ENCODE measurements at regions not wholly inside any gene's neighbourhood (a gene's known extent, or its start where the extent isn't known, plus 50 kb on each side); places are given as distances from the start of the nearest gene placed in this dataset.

DNA sequence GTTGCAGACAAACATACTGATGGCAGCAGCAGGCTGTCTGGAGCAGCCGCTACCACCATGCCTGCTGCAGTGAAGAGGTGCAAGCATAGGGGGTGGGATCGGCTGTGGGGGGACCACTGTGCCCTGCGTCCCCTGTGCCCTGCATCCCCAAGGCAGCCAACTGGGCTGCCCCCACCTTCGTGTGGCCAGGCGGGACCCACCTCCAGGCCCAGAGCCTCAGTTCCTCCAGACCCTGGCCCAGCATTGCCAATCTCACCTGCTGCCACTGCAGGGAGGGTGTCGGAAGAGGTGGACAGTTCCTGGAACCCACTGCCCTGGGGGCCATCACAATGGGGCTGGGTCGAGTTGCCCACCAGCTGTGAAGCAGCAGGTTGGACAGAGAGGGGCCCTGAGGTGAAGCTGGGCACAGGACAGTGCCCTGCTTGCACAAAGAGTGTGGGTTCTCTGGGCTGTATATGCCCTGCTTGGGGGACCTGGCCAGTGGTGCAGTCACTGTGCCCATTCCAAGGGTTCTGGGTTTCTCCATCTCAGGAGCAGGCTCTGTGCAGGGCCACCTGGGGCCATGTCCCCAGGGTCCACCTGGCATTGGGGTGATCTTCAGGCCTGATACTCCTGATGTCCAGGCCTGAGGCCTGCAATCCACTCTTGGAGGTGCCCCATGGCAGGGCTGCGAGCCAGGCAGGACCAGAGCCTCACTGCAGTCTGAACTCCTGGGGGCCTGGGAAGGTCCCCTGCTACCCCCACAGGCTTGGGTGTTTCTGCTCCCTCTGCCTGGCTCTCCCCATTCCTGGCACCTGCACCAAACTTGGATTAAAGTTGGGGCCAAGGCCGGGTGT lies 261.4 kb upstream of the NRIP1 start:
- DNase-seq, result no peak

DNA sequence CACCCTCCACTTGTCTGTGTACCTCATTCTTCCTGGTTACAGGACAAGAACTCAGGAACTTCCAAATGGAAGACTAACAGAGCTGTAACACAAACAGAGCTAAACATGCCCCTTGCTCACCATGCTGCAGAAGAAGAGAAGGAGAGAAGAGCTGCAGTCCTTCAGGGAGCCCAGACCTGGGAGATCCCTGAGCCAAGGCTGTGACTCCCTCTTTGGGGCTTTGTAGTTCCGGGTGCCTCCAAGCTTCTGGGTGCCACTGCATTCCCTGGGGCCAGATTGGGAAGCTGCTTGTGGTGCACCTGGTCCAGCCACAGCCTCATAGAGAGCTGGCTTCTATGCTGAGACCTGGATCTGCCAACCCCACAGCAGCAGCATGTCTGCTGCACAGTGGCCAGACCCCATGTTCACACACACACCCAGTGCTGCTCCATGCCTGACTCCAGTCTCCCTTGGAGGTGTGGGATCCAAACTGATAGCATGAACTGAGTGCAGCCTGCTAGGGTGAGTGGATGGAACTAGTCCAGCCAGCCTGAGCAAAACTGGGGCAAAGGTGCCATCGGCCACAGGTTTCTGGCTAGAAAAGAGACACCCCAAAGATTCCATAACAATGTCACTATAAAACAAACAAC lies 263.0 kb upstream of the NRIP1 start:
- DNase-seq, result no peak

DNA sequence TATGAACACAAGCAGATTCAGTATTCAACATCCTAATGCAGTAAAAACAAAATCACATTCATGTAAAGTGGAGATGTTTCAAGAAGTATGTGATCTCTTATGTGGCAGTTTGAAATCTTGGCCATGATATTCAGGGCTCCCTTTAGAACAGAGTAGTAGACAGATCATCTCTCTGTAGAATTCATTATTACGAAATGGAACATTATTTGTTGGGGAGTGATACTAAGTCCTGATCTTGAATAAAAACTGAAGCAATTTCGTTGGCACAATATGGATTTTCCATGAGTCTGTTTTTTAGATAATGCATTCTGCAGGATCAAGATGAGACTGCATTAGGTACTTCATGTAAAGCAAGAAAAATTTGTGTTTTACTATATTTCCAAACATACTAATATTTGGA lies 264.4 kb upstream of the NRIP1 start:
- no peak for DNase-seq

DNA sequence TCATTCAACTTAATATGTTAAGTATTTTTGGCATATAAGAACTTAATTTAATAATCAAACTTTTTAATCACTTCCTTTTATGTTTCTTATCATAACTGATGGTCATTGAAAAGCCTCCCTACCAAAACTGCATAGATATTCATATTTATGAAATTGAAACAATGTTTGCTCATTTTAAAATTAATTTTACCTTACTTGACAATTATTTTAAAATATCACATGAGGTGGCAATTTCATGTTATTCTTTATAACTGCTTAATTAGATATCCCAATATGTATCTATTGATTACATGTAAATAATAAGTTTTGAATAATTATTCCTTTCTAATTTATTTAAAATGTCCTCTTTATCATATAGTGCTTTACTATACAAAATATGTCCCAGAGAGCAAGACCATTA lies 266.1 kb upstream of the NRIP1 start:
- DNase-seq, result no peak

DNA sequence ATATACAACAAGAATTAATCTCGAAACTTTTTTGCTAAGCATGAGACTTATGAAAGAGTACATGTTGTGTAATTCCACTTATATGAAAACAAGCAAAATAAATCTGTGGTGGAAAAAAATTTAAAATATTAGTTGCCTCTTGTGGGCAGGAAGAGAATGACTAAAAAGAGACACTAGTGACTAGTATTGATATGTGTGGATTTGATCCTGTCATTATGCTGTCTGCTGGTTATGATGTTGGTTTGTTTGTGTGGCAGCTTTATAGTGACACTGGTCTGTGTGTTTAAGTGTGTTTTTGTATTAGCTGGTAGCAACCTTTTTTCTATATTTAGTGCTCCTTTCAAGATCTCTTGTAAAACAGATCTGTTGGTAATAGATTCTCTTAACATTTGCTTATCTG lies 267.8 kb upstream of the NRIP1 start:
- no peak for DNase-seq

DNA sequence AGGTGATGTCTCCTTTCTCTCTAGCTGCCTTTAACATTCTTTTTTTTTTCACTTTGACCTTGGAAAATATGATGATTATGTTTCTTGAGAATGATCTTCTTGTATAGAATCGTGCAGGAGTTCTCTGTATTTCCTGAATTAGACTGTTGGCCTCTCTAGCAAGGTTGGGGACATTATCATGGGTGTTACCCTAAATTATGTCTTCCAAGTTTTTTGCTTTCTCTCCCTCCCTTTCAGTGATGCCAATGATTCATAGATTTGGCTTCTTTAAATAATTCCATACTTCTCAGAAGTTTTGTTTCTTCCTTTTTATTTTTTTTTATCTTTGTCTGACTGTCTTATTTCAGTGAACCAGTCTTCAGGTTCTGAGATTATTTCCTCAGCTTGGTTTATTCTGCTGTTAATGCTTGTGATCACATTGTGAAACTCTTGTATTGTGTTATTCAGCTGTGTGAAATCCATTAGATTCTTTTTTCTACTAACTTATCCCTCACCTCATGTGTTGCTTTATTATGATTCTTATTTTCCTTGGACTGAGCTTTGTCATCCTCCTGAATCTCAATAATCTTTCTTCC lies 268.4 kb upstream of the NRIP1 start:
- DNase-seq, result no peak

DNA sequence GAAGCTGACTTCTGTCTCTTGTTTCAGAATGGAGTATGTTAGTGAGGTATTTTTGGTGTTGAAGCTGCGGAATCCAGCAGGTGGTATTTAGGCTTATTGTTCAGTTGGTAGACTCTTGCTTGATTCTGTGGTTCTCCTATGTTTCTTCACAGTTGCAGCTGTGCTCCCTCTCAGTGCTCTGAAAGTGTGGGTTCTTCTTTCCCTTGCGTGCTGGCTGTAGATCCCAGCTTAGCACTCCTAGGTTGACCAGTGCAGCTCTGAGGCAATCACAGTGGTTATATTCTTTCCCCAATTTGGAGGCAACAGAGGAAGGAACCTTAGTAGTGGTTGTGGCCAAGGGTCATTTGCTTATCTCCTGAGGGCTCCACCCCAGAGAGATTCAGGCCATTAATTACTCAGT lies 269.2 kb upstream of the NRIP1 start:
- DNase-seq, result no peak

DNA sequence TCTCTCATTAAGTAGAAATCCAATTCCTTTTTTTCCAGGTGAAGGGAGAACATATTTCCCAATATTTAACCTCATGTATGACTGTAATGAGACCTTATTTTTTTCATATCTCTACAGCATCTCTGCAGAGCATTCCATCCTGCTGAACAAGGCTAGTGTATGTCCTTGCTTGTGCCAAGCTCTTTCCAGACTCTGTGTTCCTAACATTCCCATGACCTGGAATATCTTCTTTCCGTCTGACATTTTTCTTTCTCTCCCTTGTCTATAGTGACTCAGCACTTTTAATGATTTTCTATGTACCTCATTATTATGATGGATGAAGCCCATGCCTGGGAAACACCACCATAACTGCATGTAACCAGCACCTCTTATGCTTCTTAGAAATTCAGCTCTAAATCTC lies 278.3 kb upstream of the NRIP1 start:
- no peak for DNase-seq

DNA sequence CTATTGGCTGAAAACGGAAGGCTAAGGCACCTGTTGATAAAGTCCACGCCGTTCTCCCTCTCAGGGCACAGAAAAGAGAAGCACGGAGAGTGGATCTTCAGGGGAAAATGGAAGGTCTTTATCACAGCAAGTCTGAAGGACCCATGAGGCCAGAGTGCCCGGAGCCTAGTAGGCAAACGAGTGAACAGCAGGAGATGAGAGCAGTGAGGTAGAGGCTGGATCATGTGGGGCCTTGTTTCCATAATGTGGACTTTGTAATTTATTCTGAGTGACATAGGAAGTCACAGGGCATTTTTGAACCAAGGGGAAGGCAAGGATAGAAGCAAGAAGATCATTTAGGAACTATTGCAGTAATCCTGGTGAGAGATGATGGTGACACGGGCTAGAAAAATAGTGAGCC lies 287.2 kb upstream of the NRIP1 start:
- no peak for DNase-seq

DNA sequence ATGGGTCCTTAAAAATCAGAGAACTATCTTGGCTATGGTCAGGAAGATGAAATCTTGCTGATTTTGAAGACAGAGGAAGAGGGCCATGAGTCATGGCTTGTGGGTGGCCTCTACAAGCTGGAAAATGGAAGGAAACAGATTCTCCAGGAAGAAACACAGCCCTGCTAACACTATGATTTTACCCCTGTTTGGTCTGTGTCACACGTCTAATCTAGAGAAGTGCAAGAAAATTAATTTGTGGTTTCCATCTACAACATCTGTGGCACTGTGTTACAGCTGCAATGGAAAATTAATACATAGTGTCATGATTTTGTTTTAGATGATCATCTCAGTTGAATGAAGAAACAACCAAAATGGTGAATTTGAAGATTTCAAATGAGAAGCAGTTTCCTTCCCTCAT lies 288.7 kb upstream of the NRIP1 start:
- no peak for DNase-seq

DNA sequence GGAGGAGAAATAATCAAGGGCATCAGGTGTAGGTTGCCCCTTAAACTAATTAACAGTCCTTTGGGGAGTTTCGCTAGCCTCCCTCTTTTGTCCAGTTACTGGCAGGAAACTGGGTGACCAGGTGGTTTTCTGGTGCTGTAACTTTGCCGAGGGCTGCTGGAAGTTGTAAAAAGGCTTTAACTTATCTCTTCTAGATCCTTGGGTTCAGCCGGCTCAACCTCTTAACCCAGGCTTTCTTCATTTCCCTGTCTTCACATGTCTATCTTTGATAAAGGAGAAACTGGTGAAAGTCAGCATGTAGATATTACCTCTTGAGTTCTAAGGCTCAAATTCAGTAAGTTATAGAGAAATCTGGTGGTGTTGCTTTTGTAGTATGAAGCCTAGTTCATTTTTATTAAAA lies 289.7 kb upstream of the NRIP1 start:
- no peak for DNase-seq

DNA sequence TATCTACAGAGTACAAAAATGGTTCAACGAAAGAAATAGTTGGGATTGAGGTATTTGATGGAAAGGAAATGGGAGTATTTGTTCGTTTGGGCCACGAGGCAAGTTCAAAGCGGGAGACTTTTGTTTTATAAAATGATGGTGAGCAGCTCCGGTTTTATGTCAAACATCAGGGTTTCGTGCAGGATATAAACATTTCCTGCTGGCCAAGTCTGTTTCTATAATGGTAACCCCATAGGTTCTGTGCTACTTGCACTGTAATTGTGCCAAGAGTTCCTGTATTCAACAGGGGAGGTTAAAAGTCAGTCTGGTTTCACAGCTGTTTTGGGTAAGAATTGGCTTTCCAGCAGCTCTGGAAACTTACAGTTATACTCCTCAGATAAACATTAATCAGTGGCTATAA lies 290.3 kb upstream of the NRIP1 start:
- DNase-seq, result no peak

DNA sequence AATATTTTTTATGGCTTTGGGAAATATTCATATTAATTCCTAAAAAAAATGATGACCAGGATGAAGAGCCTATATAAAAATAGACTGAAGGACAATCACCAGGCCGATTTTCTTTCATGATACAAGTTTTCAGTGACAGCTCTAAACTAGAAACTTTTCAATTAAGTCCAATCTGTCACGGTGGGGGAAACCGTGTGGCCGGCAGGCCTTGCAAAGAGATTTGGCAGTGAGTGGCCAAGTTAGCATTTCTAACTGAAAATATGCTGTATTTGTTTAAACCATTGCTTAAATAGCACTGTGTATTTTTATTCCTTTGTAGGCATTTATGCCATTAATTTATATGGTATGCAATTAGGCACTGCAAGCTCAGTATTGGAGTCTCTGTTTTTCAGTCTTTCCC lies 294.5 kb upstream of the NRIP1 start:
- no peak for DNase-seq

DNA sequence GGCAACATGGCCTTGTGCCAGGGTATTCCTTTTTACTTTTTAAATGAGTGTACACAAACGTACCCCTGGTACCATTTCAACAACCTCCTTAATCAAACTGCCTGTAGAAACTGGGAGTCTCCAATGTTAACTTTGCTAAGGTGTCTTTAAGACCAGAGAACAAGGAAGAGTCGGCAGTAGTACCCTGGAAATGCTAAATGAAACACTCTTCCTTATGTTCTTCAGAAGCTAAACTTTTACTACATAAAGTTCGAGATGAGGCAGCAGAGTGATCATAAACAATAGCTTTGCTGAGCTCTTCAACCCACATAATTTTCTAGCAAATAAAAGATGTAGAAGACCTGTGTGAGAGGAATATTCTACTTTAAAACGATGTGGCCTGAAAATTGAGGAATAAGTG lies 297.7 kb upstream of the NRIP1 start:
- no peak for DNase-seq

DNA sequence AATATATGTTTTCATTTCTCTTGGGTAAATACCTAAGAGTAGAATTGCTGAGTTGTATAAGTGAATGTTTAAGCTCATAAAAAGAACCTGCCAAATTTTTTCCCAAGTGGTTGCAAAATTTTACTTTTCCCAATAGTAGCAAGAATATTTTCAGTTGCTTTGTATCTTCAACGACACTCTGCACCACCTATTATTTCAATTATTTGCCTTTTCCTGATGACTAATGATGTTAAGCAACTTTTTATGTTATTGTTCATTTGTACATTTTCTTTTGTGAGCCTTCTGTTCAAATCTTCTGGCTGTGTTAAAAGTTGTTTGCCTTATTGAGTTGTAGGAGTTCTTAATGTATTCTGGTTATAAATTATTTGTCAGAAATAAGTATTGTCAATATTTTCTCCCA lies 299.1 kb upstream of the NRIP1 start:
- no peak for DNase-seq

DNA sequence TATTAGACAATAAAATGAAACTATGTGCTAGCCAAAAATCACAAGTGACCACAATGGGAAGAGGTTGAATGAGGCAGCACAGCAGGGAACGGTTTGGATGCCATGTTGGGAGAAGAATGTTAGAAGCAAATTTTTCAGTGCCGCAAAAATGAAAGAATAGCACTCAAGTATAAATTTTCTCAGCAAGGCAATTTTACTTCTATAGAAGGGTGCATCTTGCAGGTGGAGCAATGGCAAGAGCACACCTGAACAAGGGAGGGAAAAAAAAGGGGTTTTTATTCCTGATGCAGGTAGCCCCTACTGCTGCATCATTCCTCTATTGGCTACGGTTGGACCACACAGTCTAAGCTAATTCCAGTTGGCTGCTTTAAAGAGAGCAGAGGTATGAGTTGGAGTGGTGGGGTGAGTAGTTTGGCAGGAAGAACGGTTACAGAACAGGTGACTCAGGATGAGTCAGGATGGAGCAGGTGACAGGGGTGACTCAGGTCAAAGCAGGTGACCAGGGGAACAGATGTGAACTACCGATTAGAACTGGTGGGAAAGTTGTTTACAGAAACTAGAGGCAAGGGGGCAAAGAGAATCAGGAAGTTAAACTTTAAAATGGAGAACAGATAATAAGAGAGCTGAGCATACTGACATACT lies 301.1 kb upstream of the NRIP1 start:
- no peak for DNase-seq

DNA sequence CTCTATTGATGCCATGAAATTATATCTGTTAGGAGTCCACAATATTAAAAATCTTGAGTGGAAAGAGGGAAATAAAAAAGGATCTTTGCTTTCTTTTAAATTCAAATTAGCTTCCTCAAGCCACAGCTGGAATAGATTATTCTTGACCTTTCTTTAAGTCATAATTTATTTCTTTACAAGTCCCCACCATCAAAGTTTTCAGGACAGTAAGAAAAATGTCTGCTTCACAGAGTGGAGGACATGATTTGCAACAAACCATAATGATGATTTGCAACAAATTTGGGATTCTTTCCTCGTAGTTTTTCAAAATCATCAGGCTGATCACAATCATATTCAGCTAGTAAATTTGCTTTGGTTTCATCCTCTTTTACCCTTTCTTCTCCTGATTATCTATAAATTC lies 301.8 kb upstream of the NRIP1 start:
- no peak for DNase-seq

DNA sequence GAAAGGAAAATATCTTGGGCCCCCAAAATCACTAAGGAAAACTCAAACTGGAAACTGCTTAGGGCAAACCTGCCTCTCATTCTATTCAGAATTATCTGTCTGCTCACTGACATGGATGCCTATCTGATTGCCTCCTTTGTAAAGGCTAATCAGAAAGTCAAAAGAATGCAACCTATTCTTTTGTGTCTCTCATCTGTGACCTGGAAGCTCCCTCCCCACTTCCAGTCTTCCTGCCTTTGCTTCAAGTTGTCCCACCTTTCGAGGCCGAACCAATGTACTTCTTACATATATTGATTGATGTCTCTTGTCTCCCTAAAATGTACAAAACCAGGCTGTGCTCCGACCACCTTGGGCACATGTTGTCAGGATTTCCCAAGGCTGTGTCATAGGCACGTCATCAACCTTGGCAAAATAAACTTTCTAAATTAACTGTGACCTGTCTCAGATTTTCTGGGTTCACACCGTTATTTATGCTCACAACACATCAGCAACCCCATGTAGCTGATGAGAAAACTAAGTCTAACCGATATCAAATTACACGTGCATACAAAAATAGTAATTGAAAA lies 302.3 kb upstream of the NRIP1 start:
- DNase-seq, result no peak

DNA sequence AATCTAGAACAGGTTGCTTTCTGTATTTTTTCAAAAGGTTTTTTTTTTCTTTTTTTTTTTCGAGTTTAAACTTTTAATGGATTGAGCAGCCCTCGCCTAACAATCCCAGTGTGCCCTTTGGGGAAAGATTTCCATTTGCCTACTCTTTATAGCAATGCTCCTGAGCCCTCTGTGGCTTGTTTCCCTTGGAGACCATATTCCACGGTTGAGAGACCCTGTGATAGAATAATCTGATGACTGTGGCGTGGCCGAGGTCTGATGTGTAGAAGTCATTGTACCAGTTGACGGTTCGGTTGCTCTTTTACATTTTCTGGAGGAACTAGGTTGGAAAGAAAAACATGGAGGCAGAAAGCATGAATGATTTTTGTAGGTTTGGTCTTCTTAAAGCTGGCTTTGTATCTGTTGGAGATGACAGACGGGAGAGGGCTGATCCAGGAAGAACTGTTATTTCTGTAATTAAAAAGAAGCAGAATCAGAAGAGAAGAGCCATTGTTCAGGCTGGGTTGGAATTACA lies 305.7 kb upstream of the NRIP1 start:
- DNase-seq, result no peak

DNA sequence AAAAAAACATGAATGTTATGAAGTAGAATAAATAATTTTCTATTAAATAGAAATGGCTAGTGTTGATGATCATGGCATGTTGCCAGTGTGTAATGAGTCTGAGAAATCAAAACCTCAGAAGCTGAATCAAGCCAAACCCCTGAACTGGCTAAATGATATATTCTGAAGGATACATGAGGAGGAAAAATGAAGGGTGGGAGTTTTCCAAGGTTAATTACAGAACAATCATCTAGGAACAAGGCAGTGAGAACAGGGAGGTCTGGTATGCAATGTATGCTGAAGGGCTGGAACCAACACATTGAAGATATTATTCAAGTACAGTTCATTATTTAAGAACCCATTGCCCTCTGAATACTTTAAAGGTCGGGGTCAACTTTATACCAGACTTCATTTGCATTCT lies 309.1 kb upstream of the NRIP1 start:
- no peak for DNase-seq

DNA sequence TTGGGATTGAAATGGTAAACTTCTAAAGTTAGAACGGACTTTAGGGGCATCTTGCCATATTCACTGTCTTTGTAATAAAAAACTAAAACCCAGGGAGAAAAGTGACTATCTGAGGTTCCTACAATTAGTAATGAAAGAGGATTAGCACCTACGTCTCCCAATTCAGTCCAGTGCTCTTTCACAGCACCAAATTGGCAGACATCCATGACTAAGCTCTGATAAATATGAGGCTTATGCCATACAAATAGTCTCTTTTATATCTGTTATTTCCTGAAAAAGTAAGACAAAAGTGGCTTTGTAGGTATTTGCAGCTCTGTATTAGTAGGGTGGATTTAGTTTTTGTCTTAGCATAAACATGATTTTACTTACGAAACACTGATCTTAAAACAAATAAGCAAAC lies 315.0 kb upstream of the NRIP1 start:
- DNase-seq, result no peak

DNA sequence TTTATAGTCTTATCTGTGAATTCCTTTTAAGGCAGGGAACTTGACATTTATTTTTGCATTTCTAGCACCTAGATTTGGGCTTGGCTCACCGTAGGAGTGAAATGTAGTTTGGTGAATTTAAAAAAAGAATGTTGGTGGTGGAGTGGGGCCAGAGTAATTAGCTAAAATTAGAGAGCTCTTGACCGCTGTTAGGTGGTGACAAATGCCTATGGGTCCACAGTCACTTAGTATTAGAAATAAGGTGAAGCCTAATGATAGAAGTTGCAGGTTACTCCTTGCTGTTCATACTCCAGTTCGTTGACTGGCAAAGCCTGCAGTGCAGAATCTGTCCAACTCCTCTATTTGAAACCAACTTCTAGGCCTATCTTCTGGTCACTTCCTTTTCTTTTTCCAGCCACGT lies 318.8 kb upstream of the NRIP1 start:
- DNase-seq, result no peak

DNA sequence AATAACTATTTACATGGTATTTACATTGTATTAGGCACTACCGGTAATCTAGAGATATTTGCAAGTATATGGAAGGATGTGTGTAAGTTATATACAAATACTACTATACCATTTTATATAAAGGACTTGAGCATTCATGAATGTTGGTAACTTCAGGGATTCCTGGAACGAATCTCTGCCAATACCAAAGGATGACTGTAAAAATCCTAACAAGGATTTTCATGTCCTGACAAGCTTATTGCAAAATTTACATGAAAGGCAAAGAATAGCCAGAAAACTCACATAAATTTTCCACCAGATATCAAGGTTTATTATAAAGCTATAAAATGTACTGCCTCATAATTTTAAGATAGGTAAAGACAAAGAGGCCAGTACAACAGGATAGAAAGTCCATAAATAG lies 325.2 kb upstream of the NRIP1 start:
- no peak for DNase-seq
